Endothelial cell of umbilical vein (primary cell): ENCODE measurements at regions not wholly inside any gene's neighbourhood (a gene's known extent, or its start where the extent isn't known, plus 50 kb on each side); places are given as distances from the start of the nearest gene placed in this dataset.

Source experiments
- BruUV-seq: library from RNA; stranded (reverse); fragments of 400-500 nt; replicated peaks from 2 replicates; lab custom pipeline; 2021; lab: Mats Ljungman, UMichigan
- CTCF ChIA-PET: fragments of 300-600, 350-600 bp; sonication (Branson Sonifier 250); formaldehyde crosslinking; loops from one replicate; lab custom pipeline; 2021; ENCODE audit warnings: antibody characterized with exemption, inconsistent platforms; lab: Charles Lee
- POLR2A ChIA-PET: fragments of 300-600, 350-600 bp; sonication (Branson Sonifier 250); formaldehyde crosslinking; loops from one replicate; lab custom pipeline; 2021; ENCODE audit warnings: antibody characterized with exemption, inconsistent platforms; lab: Charles Lee
- DNase-seq: peaks from one replicate; pipeline ENCODE4 v3.0.0-alpha.2; 2011; ENCODE audit warnings: low read depth, low spot score
- FAIRE-seq: peaks from 2 replicates; lab custom pipeline; 2011; peaks lifted over from hg19 to GRCh38; lab: Jason Lieb, UNC
- H2AFZ ChIP-seq: 2 replicates; pipeline ENCODE4 v1.6.0; 2012; ENCODE audit warnings: low read depth, low read length, control low read depth, inconsistent platforms
- H3K27ac ChIP-seq: 2 replicates; pipeline ENCODE4 v1.5.1; 2011; ENCODE audit warnings: low read depth, mild to moderate bottlenecking, control low read depth, low read length, moderate library complexity; ENCODE audit not compliant: insufficient read depth
- H3K27me3 ChIP-seq, 2 experiments: 2 replicates each; pipeline versions ENCODE4 v1.6.0 to v1.6.1; 2011; ENCODE audit warnings: low read length in 2 of 2, mixed read lengths in 1 of 2; ENCODE audit not compliant: control insufficient read depth in 2 of 2, insufficient read depth in 2 of 2
- H3K36me3 ChIP-seq, 2 experiments: 2 replicates in 1 of 2; 3 replicates in 1 of 2; pipeline ENCODE4 v1.5.1; 2011; ENCODE audit warnings: low read length in 2 of 2, mild to moderate bottlenecking in 1 of 2, moderate library complexity in 1 of 2; ENCODE audit not compliant: control insufficient read depth in 2 of 2, insufficient read depth in 2 of 2; ENCODE audit errors: extremely low read depth in 1 of 2
- H3K4me1 ChIP-seq: 3 replicates; pipeline ENCODE4 v1.5.1; 2011; ENCODE audit warnings: mild to moderate bottlenecking, low read length; ENCODE audit not compliant: control insufficient read depth, insufficient read depth; ENCODE audit errors: extremely low read depth
- H3K4me2 ChIP-seq: 2 replicates; pipeline ENCODE4 v1.6.1; 2011; ENCODE audit warnings: low read length, control low read depth, mixed read lengths; ENCODE audit not compliant: insufficient read depth
- H3K4me3 ChIP-seq, 3 experiments: fragments of 200-600 bp in 1 of 3; sonication (generic), shearing (Covaris generic) in 1 of 3; replicated peaks in 1 of 3; 2 replicates each; pipeline ENCODE4 v1.5.1; 2011 to 2016; ENCODE audit warnings: control low read depth in 3 of 3, low read length in 3 of 3, mild to moderate bottlenecking in 2 of 3, inconsistent platforms in 1 of 3, low read depth in 1 of 3, moderate library complexity in 1 of 3; ENCODE audit not compliant: insufficient read depth in 1 of 3
- H3K79me2 ChIP-seq: 2 replicates; pipeline ENCODE4 v1.6.0; 2012; ENCODE audit warnings: low read length, inconsistent platforms; ENCODE audit not compliant: control insufficient read depth, insufficient read depth
- H3K9ac ChIP-seq: replicated peaks from 2 replicates; pipeline ENCODE3; 2011; ENCODE audit warnings: low read length, control low read depth; ENCODE audit not compliant: insufficient read depth; ENCODE audit errors: extremely low read depth
- H3K9me1 ChIP-seq: replicated peaks from 3 replicates; pipeline ENCODE4 v1.6.0; 2011; ENCODE audit warnings: mild to moderate bottlenecking, low read length; ENCODE audit not compliant: control insufficient read depth, insufficient read depth; ENCODE audit errors: extremely low read depth
- H3K9me3 ChIP-seq: replicated peaks from 2 replicates; pipeline ENCODE4 v1.5.1; 2012; ENCODE audit warnings: low read length, inconsistent platforms; ENCODE audit not compliant: control insufficient read depth, insufficient read depth
- H4K20me1 ChIP-seq: replicated peaks from 2 replicates; pipeline ENCODE3; 2011; ENCODE audit warnings: mild to moderate bottlenecking, low read length; ENCODE audit not compliant: control insufficient read depth, insufficient read depth; ENCODE audit errors: extremely low read depth
- CTCF ChIP-seq, 2 donors: IDR thresholded peaks; 1 replicate in 1 of 2; 2 replicates in 1 of 2; pipeline ENCODE4 v1.5.1; 2011; ENCODE audit warnings: low read length in 2 of 2, mild to moderate bottlenecking in 2 of 2, moderate library complexity in 2 of 2, control low read depth in 1 of 2, inconsistent platforms in 1 of 2, low read depth in 1 of 2; ENCODE audit not compliant: insufficient read depth in 1 of 2; ENCODE audit errors: extremely low read depth in 1 of 2
- EZH2 ChIP-seq: IDR thresholded peaks from 2 replicates; pipeline ENCODE4 v1.6.1; 2012; ENCODE audit warnings: borderline replicate concordance, low read depth, mild to moderate bottlenecking, moderate library complexity, low read length, inconsistent platforms; ENCODE audit not compliant: severe bottlenecking
- FOS ChIP-seq: IDR thresholded peaks from 2 replicates; pipeline ENCODE4 v1.6.1; 2011; ENCODE audit warnings: mild to moderate bottlenecking, low read length, moderate library complexity, borderline replicate concordance; ENCODE audit not compliant: insufficient read depth
- GATA2 ChIP-seq: IDR thresholded peaks from 2 replicates; pipeline ENCODE4 v1.7.0; 2011; ENCODE audit warnings: low read depth, mild to moderate bottlenecking, moderate library complexity, mixed read lengths, low read length; ENCODE audit not compliant: insufficient read length, insufficient read depth
- JUN ChIP-seq: IDR thresholded peaks from 2 replicates; pipeline ENCODE4 v1.6.1; 2011; ENCODE audit warnings: borderline replicate concordance, low read depth; ENCODE audit not compliant: insufficient read length, insufficient read depth
- MAX ChIP-seq: IDR thresholded peaks from 2 replicates; pipeline ENCODE4 v1.6.1; 2011; ENCODE audit not compliant: insufficient read depth, insufficient read length
- MYC ChIP-seq: IDR thresholded peaks from one replicate; pipeline ENCODE4 v1.6.1; 2011; ENCODE audit warnings: mild to moderate bottlenecking, low read depth, low read length
- POLR2A ChIP-seq: IDR thresholded peaks from 2 replicates; pipeline ENCODE4 v1.6.1; 2012; ENCODE audit warnings: low read depth, mild to moderate bottlenecking, control low read depth, low read length
- POLR2AphosphoS5 ChIP-seq: IDR thresholded peaks from 2 replicates; pipeline ENCODE4 v1.6.1; 2012; ENCODE audit warnings: low read depth, mild to moderate bottlenecking, control low read depth, low read length, moderate library complexity; ENCODE audit not compliant: insufficient read depth
- dilution Hi-C: fragments of 300-500 bp; cut with MboI; formaldehyde crosslinking; loops from one replicate; pipeline ENCODE4 v1.15.0; 2019; ENCODE audit warnings: low sequenced_read_pairs; ENCODE audit not compliant: extremely low pct_ligation_motif_present
- intact Hi-C: fragments of 100-400 bp; cut with micrococcal nuclease; formaldehyde crosslinking; loops from one replicate; pipeline ENCODE4 v1.10.0; 2022

DNA sequence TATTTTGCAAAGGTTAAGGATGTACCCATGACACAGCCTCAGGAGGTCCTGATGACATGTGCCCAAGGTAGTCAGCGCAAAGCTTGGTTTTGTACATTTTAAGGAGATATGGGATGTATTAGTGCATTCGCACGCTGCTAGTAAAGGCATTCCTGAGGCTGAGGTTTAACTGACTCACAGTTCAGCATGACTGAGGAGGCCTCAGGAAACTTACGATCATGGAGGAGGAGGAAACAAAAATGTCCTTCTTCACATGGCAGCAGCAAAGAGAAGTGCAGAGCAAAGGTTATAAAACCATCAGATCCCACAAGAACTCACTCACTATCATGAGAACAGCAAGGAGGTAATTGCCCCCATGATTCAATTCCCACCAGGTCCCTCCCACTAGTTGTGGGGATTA, 1017.4 kb downstream of the EFNB2 start:
- Histone ChIP-seq H3K9ac (no peak overlapping the region), H4K20me1 (no peaks in the 10 kb centered on the region), H3K79me2 (no peaks in the 10 kb centered on the region), H3K27ac (no peak overlapping the region), H2AFZ (no peak overlapping the region), H3K9me1 (no peaks in the 10 kb centered on the region), H3K4me2 (no peak overlapping the region), H3K4me3 (no peak overlapping the region), H3K36me3 (no peaks in the 10 kb centered on the region), H3K4me1 (peaks cover 4% of the 10 kb centered on the region), H3K9me3 (no peaks in the 10 kb centered on the region), H3K27me3 (no peaks in the 10 kb centered on the region)
- CTCF ChIA-PET = no interaction called here
- no peak for FAIRE-seq
- no TSS peak for BruUV-seq
- TF ChIP-seq MYC = no peak
- no peak for TF ChIP-seq MAX
- TF ChIP-seq POLR2AphosphoS5 = no peak
- no peak for TF ChIP-seq EZH2
- TF ChIP-seq JUN = no peak
- no peak for TF ChIP-seq GATA2
- TF ChIP-seq CTCF (IDR thresholded peaks at IDR 0.05; ENCODE audit: extremely low read depth in 1 of 2, insufficient read depth in 1 of 2, low read depth in 1 of 2, low read length in 2 of 2) = no peak
- no peak for TF ChIP-seq POLR2A
- TF ChIP-seq FOS = no peak
- dilution Hi-C loops = no loop called here
- POLR2A ChIA-PET = no interaction called here
- DNase-seq = no peak
- intact Hi-C loops = loop anchor here (10.0 kb wide), 1 partner anchor 847 kb away; no protein-coding TSS in a partner anchor
